ENCODE measurements at regions not wholly inside any gene's neighbourhood (a gene's known extent, or its start where the extent isn't known, plus 50 kb on each side); places are given as distances from the start of the nearest gene placed in this dataset.

GRCh38 chr5:66494437-66494836, 101.8 kb upstream of the MAST4 start:
- Mint-ChIP-seq H3K4me1 (ENCODE audit: low read depth, unreplicated experiment) (no peaks in the 10 kb centered on the region), H3K27ac (ENCODE audit: unreplicated experiment) (no peak overlapping the region)

GRCh38 chr5:66498791-66499207, 97.4 kb upstream of the MAST4 start:
- Mint-ChIP-seq H3K36me3 (ENCODE audit: unreplicated experiment) (peaks cover 4% of the 10 kb centered on the region), H3K4me3 (ENCODE audit: unreplicated experiment) (no peak overlapping the region), H3K27ac (ENCODE audit: unreplicated experiment) (no peak overlapping the region), H3K4me1 (ENCODE audit: low read depth, unreplicated experiment) (no peaks in the 10 kb centered on the region), H3K27me3 (ENCODE audit: unreplicated experiment) (no peaks in the 10 kb centered on the region), H3K9me3 (ENCODE audit: unreplicated experiment) (peaks cover 2% of the 10 kb centered on the region)
- DNase-seq: no peak
- no peak for TF ChIP-seq CTCF (IDR thresholded peaks at IDR 0.05; ENCODE audit: partially characterized antibody, unreplicated experiment)

More at GRCh38 chr5:66494437-66494836, 101.8 kb upstream of the MAST4 start:
- Mint-ChIP-seq H3K27me3 (ENCODE audit: unreplicated experiment) (no peaks in the 10 kb centered on the region), H3K9me3 (ENCODE audit: unreplicated experiment) (peaks cover 4% of the 10 kb centered on the region), H3K4me3 (ENCODE audit: unreplicated experiment) (no peak overlapping the region), H3K36me3 (ENCODE audit: unreplicated experiment) (peaks cover 4% of the 10 kb centered on the region)
- DNase-seq: no peak
- no peak for TF ChIP-seq CTCF (IDR thresholded peaks at IDR 0.05; ENCODE audit: partially characterized antibody, unreplicated experiment)

GRCh38 chr5:66503203-66503789, 92.9 kb upstream of the MAST4 start:
- H3K4me3 Mint-ChIP-seq (ENCODE audit: unreplicated experiment): no peak overlapping the region

GRCh38 chr5:66507106-66507505, 89.1 kb upstream of the MAST4 start:
- Mint-ChIP-seq H3K9me3 (ENCODE audit: unreplicated experiment) (no peaks in the 10 kb centered on the region), H3K27me3 (ENCODE audit: unreplicated experiment) (peaks cover 4% of the 10 kb centered on the region), H3K4me3 (ENCODE audit: unreplicated experiment) (no peak overlapping the region), H3K4me1 (ENCODE audit: low read depth, unreplicated experiment) (no peaks in the 10 kb centered on the region), H3K27ac (ENCODE audit: unreplicated experiment) (no peak overlapping the region), H3K36me3 (ENCODE audit: unreplicated experiment) (no peaks in the 10 kb centered on the region)
- no peak for DNase-seq
- no peak for TF ChIP-seq CTCF (IDR thresholded peaks at IDR 0.05; ENCODE audit: partially characterized antibody, unreplicated experiment)

More at GRCh38 chr5:66503203-66503789, 92.9 kb upstream of the MAST4 start:
- H3K9me3 Mint-ChIP-seq (ENCODE audit: unreplicated experiment): no peaks in the 10 kb centered on the region
- no peak for TF ChIP-seq CTCF (IDR thresholded peaks at IDR 0.05; ENCODE audit: partially characterized antibody, unreplicated experiment)
- H3K4me1 Mint-ChIP-seq (ENCODE audit: low read depth, unreplicated experiment): no peaks in the 10 kb centered on the region
- H3K27ac Mint-ChIP-seq (ENCODE audit: unreplicated experiment): no peak overlapping the region
- DNase-seq: no peak
- H3K27me3 Mint-ChIP-seq (ENCODE audit: unreplicated experiment): peaks cover 4% of the 10 kb centered on the region
- no peaks in the 10 kb centered on the region for H3K36me3 Mint-ChIP-seq (ENCODE audit: unreplicated experiment)

GRCh38 chr5:66511491-66511890, 84.7 kb upstream of the MAST4 start:
- TF ChIP-seq CTCF (IDR thresholded peaks at IDR 0.05; ENCODE audit: partially characterized antibody, unreplicated experiment): no peak
- Mint-ChIP-seq H3K27me3 (ENCODE audit: unreplicated experiment) (no peaks in the 10 kb centered on the region), H3K9me3 (ENCODE audit: unreplicated experiment) (no peaks in the 10 kb centered on the region), H3K4me3 (ENCODE audit: unreplicated experiment) (no peak overlapping the region), H3K4me1 (ENCODE audit: low read depth, unreplicated experiment) (peaks cover 2% of the 10 kb centered on the region), H3K27ac (ENCODE audit: unreplicated experiment) (no peak overlapping the region), H3K36me3 (ENCODE audit: unreplicated experiment) (no peaks in the 10 kb centered on the region)
- DNase-seq: no peak

Measured in glutamatergic neuron (in vitro differentiated cells).